H1 (cell line): ENCODE measurements at regions not wholly inside any gene's neighbourhood (a gene's known extent, or its start where the extent isn't known, plus 50 kb on each side); places are given as distances from the start of the nearest gene placed in this dataset.

Experiments
- CTCF ChIA-PET: fragments of 300-600 bp; sonication (Branson Sonifier 250); formaldehyde crosslinking; loops from one replicate; lab custom pipeline; 2021; ENCODE audit not compliant: partially characterized antibody; lab: Charles Lee
- POLR2A ChIA-PET: fragments of 300-600 bp; sonication (Branson Sonifier 250); formaldehyde crosslinking; loops from one replicate; lab custom pipeline; 2021; ENCODE audit warnings: inconsistent platforms; ENCODE audit not compliant: partially characterized antibody; lab: Charles Lee
- DNase-seq, 2 experiments: peaks; one replicate each; pipeline versions ENCODE4 v3.0.0 to v3.0.0-alpha.2; 2010 to 2022; ENCODE audit warnings: low spot score in 2 of 2, low read depth in 1 of 2, mixed read lengths in 1 of 2
- FAIRE-seq: peaks from 2 replicates; lab custom pipeline; 2011; peaks lifted over from hg19 to GRCh38; lab: Jason Lieb, UNC
- H2AFZ ChIP-seq: 2 replicates; pipeline ENCODE4 v1.8.1; 2012; ENCODE audit warnings: low read length, inconsistent platforms
- H2AK5ac ChIP-seq: 2 replicates; pipeline ENCODE4 v1.6.1; 2013; ENCODE audit warnings: low read depth, low read length
- H2BK120ac ChIP-seq: replicated peaks from 2 replicates; pipeline ENCODE3; 2013; ENCODE audit warnings: low read depth, low read length, inconsistent platforms
- H2BK12ac ChIP-seq: 2 replicates; pipeline ENCODE4 v1.6.1; 2013; ENCODE audit warnings: low read depth, low read length
- H2BK15ac ChIP-seq: 2 replicates; pipeline ENCODE4 v1.6.1; 2013; ENCODE audit warnings: low read length
- H2BK20ac ChIP-seq: 2 replicates; pipeline ENCODE4 v1.6.1; 2013; ENCODE audit warnings: low read length
- H2BK5ac ChIP-seq: 2 replicates; pipeline ENCODE4 v1.6.1; 2013; ENCODE audit warnings: low read depth, low read length
- H3K14ac ChIP-seq: 2 replicates; pipeline ENCODE4 v1.6.1; 2013; ENCODE audit warnings: inconsistent platforms; ENCODE audit not compliant: insufficient read length
- H3K18ac ChIP-seq: 2 replicates; pipeline ENCODE4 v1.6.1; 2013; ENCODE audit warnings: low read length; ENCODE audit errors: extremely low read depth
- H3K23ac ChIP-seq: 2 replicates; pipeline ENCODE4 v1.6.1; 2013; ENCODE audit warnings: inconsistent platforms; ENCODE audit not compliant: insufficient read length
- H3K23me2 ChIP-seq: 2 replicates; pipeline ENCODE4 v1.6.1; 2013; ENCODE audit warnings: low read depth, low read length
- H3K27ac ChIP-seq: 2 replicates; pipeline ENCODE4 v1.6.1; 2011; ENCODE audit warnings: low read depth, low read length, inconsistent platforms
- H3K27me3 ChIP-seq, 4 experiments: replicated peaks in 1 of 4; 1 replicate in 1 of 4; 2 replicates in 3 of 4; pipeline versions ENCODE4 v1.6.1 to v1.8.1; 2011 to 2013; ENCODE audit warnings: low read length in 3 of 4, mild to moderate bottlenecking in 3 of 4, inconsistent platforms in 2 of 4, mixed read lengths in 2 of 4, moderate library complexity in 1 of 4; ENCODE audit not compliant: control insufficient read depth in 3 of 4, insufficient read depth in 3 of 4; ENCODE audit errors: extremely low read depth in 1 of 4
- H3K36me3 ChIP-seq, 4 experiments: 2 replicates each; pipeline versions ENCODE4 v1.6.1 to v1.8.1; 2011 to 2013; ENCODE audit warnings: mild to moderate bottlenecking in 4 of 4, low read length in 3 of 4, moderate library complexity in 2 of 4, control low read depth in 1 of 4, inconsistent platforms in 1 of 4; ENCODE audit not compliant: insufficient read depth in 4 of 4, control insufficient read depth in 2 of 4
- H3K4ac ChIP-seq: replicated peaks from 2 replicates; pipeline ENCODE3; 2013; ENCODE audit warnings: low read length, low read depth, mixed read lengths, inconsistent platforms; ENCODE audit not compliant: insufficient read length
- H3K4me1 ChIP-seq, 4 experiments: replicated peaks in 1 of 4; 1 replicate in 1 of 4; 2 replicates in 3 of 4; pipeline versions ENCODE4 v1.6.1 to v1.8.1; 2011 to 2013; ENCODE audit warnings: low read length in 3 of 4, inconsistent platforms in 2 of 4, mixed read lengths in 1 of 4; ENCODE audit not compliant: insufficient read depth in 4 of 4, control insufficient read depth in 3 of 4
- H3K4me2 ChIP-seq, 2 experiments: 2 replicates each; pipeline versions ENCODE4 v1.6.1 to v1.8.1; 2011 to 2013; ENCODE audit warnings: low read depth in 2 of 2, low read length in 2 of 2, control low read depth in 1 of 2, inconsistent platforms in 1 of 2, mild to moderate bottlenecking in 1 of 2; ENCODE audit not compliant: insufficient read depth in 1 of 2
- H3K4me3 ChIP-seq, 4 experiments: fragments of 200-600, 300-600 bp in 1 of 4; sonication (generic), shearing (Covaris generic), sonication (Bioruptor Twin) in 1 of 4; 2 replicates each; pipeline versions ENCODE4 v1.5.1 to v1.8.1; 2011 to 2016; ENCODE audit warnings: low read length in 4 of 4, low read depth in 3 of 4, control low read depth in 2 of 4, inconsistent platforms in 2 of 4, mild to moderate bottlenecking in 2 of 4, mixed read lengths in 1 of 4, moderate library complexity in 1 of 4; ENCODE audit not compliant: insufficient read depth in 2 of 4; ENCODE audit errors: extremely low read depth in 1 of 4
- H3K56ac ChIP-seq: replicated peaks from 2 replicates; pipeline ENCODE3; 2013; ENCODE audit warnings: low read depth, mild to moderate bottlenecking, mixed read lengths, low read length, inconsistent platforms; ENCODE audit not compliant: insufficient read length
- H3K79me1 ChIP-seq: 2 replicates; pipeline ENCODE4 v1.6.1; 2013; ENCODE audit warnings: low read depth, low read length, control low read depth
- H3K79me2 ChIP-seq, 2 experiments: 2 replicates each; pipeline versions ENCODE4 v1.6.1 to v1.8.1; 2012 to 2013; ENCODE audit warnings: low read length in 2 of 2, mild to moderate bottlenecking in 2 of 2, inconsistent platforms in 1 of 2; ENCODE audit not compliant: insufficient read depth in 2 of 2, control insufficient read depth in 1 of 2
- H3K9ac ChIP-seq, 4 experiments: replicated peaks in 1 of 4; 1 replicate in 1 of 4; 2 replicates in 3 of 4; pipeline versions ENCODE4 v1.6.1 to v1.8.1; 2011 to 2013; ENCODE audit warnings: low read depth in 3 of 4, low read length in 3 of 4, control low read depth in 2 of 4, mild to moderate bottlenecking in 2 of 4, moderate library complexity in 2 of 4, inconsistent platforms in 1 of 4; ENCODE audit errors: extremely low read depth in 1 of 4
- H3K9me3 ChIP-seq, 2 experiments: 2 replicates each; pipeline versions ENCODE4 v1.6.1 to v1.8.1; 2012 to 2013; ENCODE audit warnings: mild to moderate bottlenecking in 2 of 2, moderate library complexity in 2 of 2, control low read depth in 1 of 2, inconsistent platforms in 1 of 2, low read depth in 1 of 2, low read length in 1 of 2, mixed read lengths in 1 of 2; ENCODE audit not compliant: insufficient read depth in 2 of 2
- H4K20me1 ChIP-seq, 2 experiments: replicated peaks in 1 of 2; 2 replicates each; pipeline versions ENCODE3 to v1.8.1; 2011 to 2013; ENCODE audit warnings: inconsistent platforms in 2 of 2, low read length in 2 of 2, mild to moderate bottlenecking in 1 of 2; ENCODE audit not compliant: insufficient read depth in 2 of 2, control insufficient read depth in 1 of 2
- H4K5ac ChIP-seq: 2 replicates; pipeline ENCODE4 v1.6.1; 2013; ENCODE audit warnings: low read length, low read depth, mixed read lengths, inconsistent platforms; ENCODE audit not compliant: insufficient read length
- H4K8ac ChIP-seq: 2 replicates; pipeline ENCODE4 v1.8.0; 2013; ENCODE audit warnings: mild to moderate bottlenecking, moderate library complexity, low read length, inconsistent platforms; ENCODE audit not compliant: insufficient read depth; ENCODE audit errors: extremely low read depth
- H4K91ac ChIP-seq: replicated peaks from 2 replicates; pipeline ENCODE3; 2013; ENCODE audit warnings: low read length, mixed read lengths, inconsistent platforms; ENCODE audit not compliant: insufficient read length
- CHD1 ChIP-seq: IDR thresholded peaks from 2 replicates; pipeline ENCODE4 v1.6.1; 2012; ENCODE audit warnings: low read depth, low read length, improper control_type of control experiment
- CHD2 ChIP-seq: IDR thresholded peaks from 2 replicates; pipeline ENCODE4 v1.6.1; 2012; ENCODE audit warnings: low read length, improper control_type of control experiment
- EGR1 ChIP-seq: IDR thresholded peaks from 2 replicates; pipeline ENCODE4 v1.6.1; 2011; ENCODE audit warnings: low read depth, low read length, borderline replicate concordance
- EZH2 ChIP-seq: fragments of 200-600 bp; sonication (generic); IDR thresholded peaks from 2 replicates; pipeline ENCODE4 v1.7.1; 2012; ENCODE audit warnings: low read depth, mild to moderate bottlenecking, moderate library complexity, low read length, inconsistent platforms; ENCODE audit not compliant: severe bottlenecking
- JUN ChIP-seq: IDR thresholded peaks from 2 replicates; pipeline ENCODE4 v1.6.1; 2011; ENCODE audit warnings: low read depth, mild to moderate bottlenecking, improper control_type of control experiment, low read length
- KDM1A ChIP-seq: fragments of 200-600, 300-600 bp; sonication (generic); IDR thresholded peaks from 2 replicates; pipeline ENCODE4 v1.7.1; 2016; ENCODE audit warnings: mild to moderate bottlenecking, low read length, borderline replicate concordance
- KDM5A ChIP-seq: fragments of 200-600 bp; IDR thresholded peaks from 2 replicates; pipeline ENCODE4 v1.7.1; 2012; ENCODE audit warnings: mild to moderate bottlenecking, low read length, inconsistent platforms, mixed read lengths
- NRF1 ChIP-seq: IDR thresholded peaks from 2 replicates; pipeline ENCODE4 v1.6.1; 2011; ENCODE audit warnings: mild to moderate bottlenecking, low read depth, low read length, improper control_type of control experiment
- SIX5 ChIP-seq: IDR thresholded peaks from 2 replicates; pipeline ENCODE4 v1.6.1; 2011; ENCODE audit warnings: mild to moderate bottlenecking, low read depth, low read length
- SP1 ChIP-seq: IDR thresholded peaks from 2 replicates; pipeline ENCODE4 v1.6.1; 2011; ENCODE audit warnings: low read depth, low read length
- YY1 ChIP-seq: IDR thresholded peaks from 2 replicates; pipeline ENCODE4 v1.6.1; 2011; ENCODE audit warnings: low read depth, mild to moderate bottlenecking, low read length
- ZNF274 ChIP-seq: IDR thresholded peaks from 2 replicates; pipeline ENCODE4 v1.7.0; 2012; ENCODE audit warnings: low read length, borderline replicate concordance; ENCODE audit errors: extremely low read depth
- WGBS, 2 experiments: shearing (Covaris generic) in 1 of 2; methylation state at CpG; one replicate each; pipeline versions ENCODE4 v1.1.6 to v1.1.7; 2013 to 2015; ENCODE audit warnings: low lambda C conversion rate in 2 of 2, mixed read lengths in 2 of 2, inconsistent platforms in 1 of 2, low coverage in 1 of 2, missing lambda C conversion rate in 1 of 2; ENCODE audit not compliant: insufficient replicate concordance in 2 of 2, insufficient coverage in 1 of 2, insufficient read length in 1 of 2; ENCODE audit errors: extremely low coverage in 1 of 2, missing lambda C conversion rate in 1 of 2; 5-methylcytosine and 5-hydroxymethylcytosine counted together
- TF ChIP-seq, protein P1 (sequence below): IDR thresholded peaks from 2 replicates; pipeline ENCODE4 v1.6.1; 2011; ENCODE audit warnings: low read depth, mild to moderate bottlenecking, low read length; ENCODE audit not compliant: insufficient read depth

DNA sequence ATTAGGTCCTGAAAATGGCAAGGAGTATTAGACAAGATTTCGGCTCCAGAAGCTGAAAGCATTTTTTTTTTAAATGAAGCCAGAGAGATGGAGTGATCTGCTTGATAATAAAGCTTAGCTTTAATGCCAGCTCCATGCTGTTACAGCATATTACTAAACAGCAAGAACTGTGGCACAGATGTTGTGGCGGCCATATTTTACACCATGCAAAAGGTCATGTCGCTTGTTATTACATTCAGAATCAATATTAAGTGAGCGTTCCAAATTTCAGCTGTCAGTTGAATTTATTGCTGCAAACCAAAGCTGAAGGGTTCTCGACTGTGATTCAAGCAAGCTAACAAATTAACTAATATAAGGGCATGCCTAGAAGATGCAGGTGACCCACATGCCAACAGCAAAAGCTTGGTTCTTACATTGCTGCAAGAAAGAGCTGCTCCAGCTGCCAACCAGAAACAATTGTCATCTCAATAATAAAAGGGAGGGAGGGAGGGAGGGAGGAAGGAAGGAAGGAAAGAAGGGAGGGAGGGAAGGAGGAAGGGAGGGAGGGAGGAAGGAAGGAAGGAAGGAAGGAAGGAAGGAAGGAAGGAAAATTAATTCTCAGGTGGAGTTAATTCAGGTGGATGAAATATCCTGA, 517.7 kb upstream of the WWC1 start:
- no peak overlapping the region for H3K56ac ChIP-seq
- no peaks in the 10 kb centered on the region; a peak in 1 of 4 replicates for H3K9me3 ChIP-seq
- H2BK5ac ChIP-seq = no peak overlapping the region
- no peaks in the 10 kb centered on the region for H3K36me3 ChIP-seq
- no peak overlapping the region for H3K4me2 ChIP-seq
- no peak overlapping the region for H3K4ac ChIP-seq
- FAIRE-seq = no peak
- no peak overlapping the region for H4K91ac ChIP-seq
- H2BK12ac ChIP-seq = no peak overlapping the region
- H3K79me2 ChIP-seq = no peaks in the 10 kb centered on the region
- H4K20me1 ChIP-seq = no peaks in the 10 kb centered on the region
- H3K4me3 ChIP-seq = no peak overlapping the region
- WGBS, 2 experiments = 96% methylated on average over 5 of the region's 5 CpGs; no CpG with 5 or more reads in 1 of the 2 experiments
- H3K4me1 ChIP-seq = no peaks in the 10 kb centered on the region
- H3K79me1 ChIP-seq = no peaks in the 10 kb centered on the region
- H3K9ac ChIP-seq = no peak overlapping the region
- H4K5ac ChIP-seq = no peak overlapping the region
- ChIA-PET CTCF (interaction anchor here (1.3 kb wide), 1 partner anchor 273 kb away, joined by 3 read pairs; no protein-coding TSS in a partner anchor), POLR2A (no interaction called here)
- H3K27me3 ChIP-seq = no peaks in the 10 kb centered on the region
- H2BK20ac ChIP-seq = no peak overlapping the region
- no peaks in the 10 kb centered on the region for H3K23me2 ChIP-seq
- no peak overlapping the region for H2BK15ac ChIP-seq
- no peak overlapping the region for H3K18ac ChIP-seq
- H3K27ac ChIP-seq = no peak overlapping the region
- no peak overlapping the region for H2AFZ ChIP-seq
- no peak overlapping the region for H3K14ac ChIP-seq
- H2AK5ac ChIP-seq = no peak overlapping the region
- DNase-seq = no peak
- no peak overlapping the region for H2BK120ac ChIP-seq
- no peak overlapping the region for H4K8ac ChIP-seq
- no peak overlapping the region for H3K23ac ChIP-seq
- no peak for TF ChIP-seq JUN
- TF ChIP-seq CHD2 = no peak
- no peak for TF ChIP-seq CHD1
- no peak for TF ChIP-seq ZNF274
- TF ChIP-seq, protein P1, sequence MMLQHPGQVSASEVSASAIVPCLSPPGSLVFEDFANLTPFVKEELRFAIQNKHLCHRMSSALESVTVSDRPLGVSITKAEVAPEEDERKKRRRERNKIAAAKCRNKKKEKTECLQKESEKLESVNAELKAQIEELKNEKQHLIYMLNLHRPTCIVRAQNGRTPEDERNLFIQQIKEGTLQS = no peak
- TF ChIP-seq YY1 = no peak
- TF ChIP-seq NRF1 = no peak
- no peak for TF ChIP-seq SIX5
- no peak for TF ChIP-seq EGR1
- no peak for TF ChIP-seq SP1
- TF ChIP-seq KDM1A = no peak
- TF ChIP-seq EZH2 = no peak
- TF ChIP-seq KDM5A = no peak
- TF ChIP-seq, all 59 proteins: peak for 0
